Transverse colon (tissue), 4 donors: ENCODE measurements at regions not wholly inside any gene's neighbourhood (a gene's known extent, or its start where the extent isn't known, plus 50 kb on each side); places are given as distances from the start of the nearest gene placed in this dataset.

ENCODE experiments used
- CTCF ChIP-seq, 5 experiments: fragments of 200-600 bp in 3 of 5; fragments of 450-650 bp in 2 of 5; sonication (generic) in 3 of 5; IDR thresholded peaks; 1 replicate in 2 of 5; 2 replicates in 3 of 5; pipeline ENCODE4 v1.5.1; 2016 to 2017; ENCODE audit warnings: antibody characterized with exemption in 5 of 5, inconsistent platforms in 3 of 5, mild to moderate bottlenecking in 2 of 5, moderate library complexity in 1 of 5
- POLR2A ChIP-seq: fragments of 450-650 bp; IDR thresholded peaks from one replicate; pipeline ENCODE4 v1.6.1; 2016; ENCODE audit warnings: antibody characterized with exemption, mild to moderate bottlenecking, moderate library complexity
- POLR2AphosphoS5 ChIP-seq, 3 donors: sonication (generic); formaldehyde crosslinking; IDR thresholded peaks; one replicate each; pipeline ENCODE4 v1.6.1; 2016; ENCODE audit warnings: antibody characterized with exemption in 3 of 3

DNA sequence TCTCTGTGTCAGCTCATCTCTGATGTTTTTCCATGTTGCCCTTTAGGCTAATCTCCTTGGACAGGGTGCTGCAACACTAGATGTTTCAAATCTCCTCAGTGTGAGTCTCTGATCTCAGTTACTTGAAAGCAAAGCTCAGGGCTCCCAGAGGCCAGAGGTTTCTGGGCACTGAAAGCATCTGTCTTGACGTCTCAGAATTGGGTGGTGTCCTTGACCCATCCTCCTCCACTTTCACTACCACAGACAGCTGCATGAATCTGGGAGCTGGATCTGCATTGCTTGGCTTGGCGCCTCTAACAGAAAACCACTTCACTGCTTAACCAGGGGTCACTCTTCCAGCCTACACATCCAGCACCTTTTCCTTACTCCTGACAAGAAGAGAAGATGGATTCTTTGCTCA is 399.4 kb downstream of the NXPE2 start:
- no peak for TF ChIP-seq CTCF (IDR thresholded peaks at IDR 0.05)
- no peak for TF ChIP-seq POLR2A
- TF ChIP-seq POLR2AphosphoS5 (IDR thresholded peaks at IDR 0.05), result no peak
